ENCODE measurements at regions not wholly inside any gene's neighbourhood (a gene's known extent, or its start where the extent isn't known, plus 50 kb on each side); places are given as distances from the start of the nearest gene placed in this dataset.
"Not testable (repeated sequence)": the region's sequence is repeated elsewhere in the genome, so short reads cannot be mapped to it uniquely, and the experiment has no call there.

- H3K27me3 ChIP-seq (ENCODE audit: insufficient read depth, low read length) = no peaks in the 10 kb centered on the region
These were observed 52.0 kb upstream of the CPM start for GRCh38 chr12:68984796-68985573.

GRCh38 chr12:68997526-68997925 lies 64.6 kb upstream of the CPM start:
- not testable (repeated sequence) for H3K27ac ChIP-seq (ENCODE audit: low read depth, low read length); H3K4me3 ChIP-seq (ENCODE audit: low read depth, low read length); H3K4me1 ChIP-seq (ENCODE audit: control insufficient read depth, insufficient read depth, low read length, unreplicated experiment); H3K36me3 ChIP-seq (ENCODE audit: insufficient read depth, low read length); H3K27me3 ChIP-seq (ENCODE audit: insufficient read depth, low read length); H3K79me2 ChIP-seq (ENCODE audit: control insufficient read depth, insufficient read depth, low read length, unreplicated experiment); H2AFZ ChIP-seq (ENCODE audit: low read length, unreplicated experiment)

More at GRCh38 chr12:68984796-68985573, 52.0 kb upstream of the CPM start:
- no peaks in the 10 kb centered on the region for H3K36me3 ChIP-seq (ENCODE audit: insufficient read depth, low read length)
- H3K4me1 ChIP-seq (ENCODE audit: control insufficient read depth, insufficient read depth, low read length, unreplicated experiment) = peaks cover 11% of the 10 kb centered on the region
- no peaks in the 10 kb centered on the region for H3K79me2 ChIP-seq (ENCODE audit: control insufficient read depth, insufficient read depth, low read length, unreplicated experiment)
- no peak overlapping the region for H2AFZ ChIP-seq (ENCODE audit: low read length, unreplicated experiment)
- H3K4me3 ChIP-seq (ENCODE audit: low read depth, low read length) = no peak overlapping the region
- H3K27ac ChIP-seq (ENCODE audit: low read depth, low read length) = no peak overlapping the region

GRCh38 chr12:68998041-68998440 lies 65.1 kb upstream of the CPM start:
- H3K4me3 ChIP-seq (ENCODE audit: low read depth, low read length) = no peak overlapping the region
- no peaks in the 10 kb centered on the region for H3K79me2 ChIP-seq (ENCODE audit: control insufficient read depth, insufficient read depth, low read length, unreplicated experiment)
- H3K36me3 ChIP-seq (ENCODE audit: insufficient read depth, low read length) = no peaks in the 10 kb centered on the region
- H3K27ac ChIP-seq (ENCODE audit: low read depth, low read length) = no peak overlapping the region
- no peaks in the 10 kb centered on the region for H3K27me3 ChIP-seq (ENCODE audit: insufficient read depth, low read length)
- H3K4me1 ChIP-seq (ENCODE audit: control insufficient read depth, insufficient read depth, low read length, unreplicated experiment) = peaks cover 8% of the 10 kb centered on the region
- H2AFZ ChIP-seq (ENCODE audit: low read length, unreplicated experiment) = no peak overlapping the region

- Histone ChIP-seq H2AFZ (ENCODE audit: low read length, unreplicated experiment) (no peak overlapping the region), H3K27ac (ENCODE audit: low read depth, low read length) (peak overlapping the region; percentile 10; the same call in 1 of the 2 replicates), H3K79me2 (ENCODE audit: control insufficient read depth, insufficient read depth, low read length, unreplicated experiment) (no peaks in the 10 kb centered on the region), H3K36me3 (ENCODE audit: insufficient read depth, low read length) (no peaks in the 10 kb centered on the region), H3K4me3 (ENCODE audit: low read depth, low read length) (no peak overlapping the region), H3K27me3 (ENCODE audit: insufficient read depth, low read length) (no peaks in the 10 kb centered on the region), H3K4me1 (ENCODE audit: control insufficient read depth, insufficient read depth, low read length, unreplicated experiment) (peaks cover 8% of the 10 kb centered on the region)
These were observed 67.1 kb upstream of the CPM start for GRCh38 chr12:69000074-69000473.

- no peak overlapping the region for H3K4me3 ChIP-seq (ENCODE audit: low read depth, low read length)
- no peaks in the 10 kb centered on the region for H3K36me3 ChIP-seq (ENCODE audit: insufficient read depth, low read length)
- peak overlapping the region; percentile 10; the same call in 1 of the 2 replicates for H3K27ac ChIP-seq (ENCODE audit: low read depth, low read length)
- H3K79me2 ChIP-seq (ENCODE audit: control insufficient read depth, insufficient read depth, low read length, unreplicated experiment) = no peaks in the 10 kb centered on the region
- H3K27me3 ChIP-seq (ENCODE audit: insufficient read depth, low read length) = no peaks in the 10 kb centered on the region
- H2AFZ ChIP-seq (ENCODE audit: low read length, unreplicated experiment) = peak overlapping the region; percentile 50
- H3K4me1 ChIP-seq (ENCODE audit: control insufficient read depth, insufficient read depth, low read length, unreplicated experiment) = peaks cover 8% of the 10 kb centered on the region
These were observed 67.7 kb upstream of the CPM start for GRCh38 chr12:69000540-69001243.

GRCh38 chr12:69001251-69001650 lies 68.3 kb upstream of the CPM start:
- no peaks in the 10 kb centered on the region for H3K36me3 ChIP-seq (ENCODE audit: insufficient read depth, low read length)
- peaks cover 8% of the 10 kb centered on the region for H3K4me1 ChIP-seq (ENCODE audit: control insufficient read depth, insufficient read depth, low read length, unreplicated experiment)
- no peaks in the 10 kb centered on the region for H3K79me2 ChIP-seq (ENCODE audit: control insufficient read depth, insufficient read depth, low read length, unreplicated experiment)
- no peak overlapping the region for H2AFZ ChIP-seq (ENCODE audit: low read length, unreplicated experiment)
- no peak overlapping the region for H3K4me3 ChIP-seq (ENCODE audit: low read depth, low read length)
- H3K27me3 ChIP-seq (ENCODE audit: insufficient read depth, low read length) = no peaks in the 10 kb centered on the region
- no peak overlapping the region for H3K27ac ChIP-seq (ENCODE audit: low read depth, low read length)

- Histone ChIP-seq H3K27ac (ENCODE audit: low read depth, low read length) (no peak overlapping the region), H3K36me3 (ENCODE audit: insufficient read depth, low read length) (no peaks in the 10 kb centered on the region), H3K27me3 (ENCODE audit: insufficient read depth, low read length) (no peaks in the 10 kb centered on the region), H3K4me1 (ENCODE audit: control insufficient read depth, insufficient read depth, low read length, unreplicated experiment) (peaks cover 23% of the 10 kb centered on the region), H3K79me2 (ENCODE audit: control insufficient read depth, insufficient read depth, low read length, unreplicated experiment) (no peaks in the 10 kb centered on the region), H3K4me3 (ENCODE audit: low read depth, low read length) (no peak overlapping the region), H2AFZ (ENCODE audit: low read length, unreplicated experiment) (no peak overlapping the region)
These were observed 70.0 kb upstream of the CPM start for GRCh38 chr12:69002969-69003368.

- Histone ChIP-seq H2AFZ (ENCODE audit: low read length, unreplicated experiment) (no peak overlapping the region), H3K4me3 (ENCODE audit: low read depth, low read length) (no peak overlapping the region), H3K36me3 (ENCODE audit: insufficient read depth, low read length) (no peaks in the 10 kb centered on the region), H3K27me3 (ENCODE audit: insufficient read depth, low read length) (no peaks in the 10 kb centered on the region), H3K4me1 (ENCODE audit: control insufficient read depth, insufficient read depth, low read length, unreplicated experiment) (peaks cover 34% of the 10 kb centered on the region), H3K27ac (ENCODE audit: low read depth, low read length) (no peak overlapping the region), H3K79me2 (ENCODE audit: control insufficient read depth, insufficient read depth, low read length, unreplicated experiment) (no peaks in the 10 kb centered on the region)
These were observed 71.0 kb upstream of the CPM start for GRCh38 chr12:69003991-69004390.

GRCh38 chr12:69007101-69007854 lies 74.3 kb upstream of the CPM start:
- peak overlapping the region; percentile 69 for H3K4me3 ChIP-seq (ENCODE audit: low read depth, low read length)
- peaks cover 28% of the 10 kb centered on the region for H3K4me1 ChIP-seq (ENCODE audit: control insufficient read depth, insufficient read depth, low read length, unreplicated experiment)
- H3K27ac ChIP-seq (ENCODE audit: low read depth, low read length) = peak overlapping the region; percentile 74
- peak overlapping the region; percentile 91 for H2AFZ ChIP-seq (ENCODE audit: low read length, unreplicated experiment)
- no peaks in the 10 kb centered on the region for H3K36me3 ChIP-seq (ENCODE audit: insufficient read depth, low read length)
- no peaks in the 10 kb centered on the region for H3K27me3 ChIP-seq (ENCODE audit: insufficient read depth, low read length)
- no peaks in the 10 kb centered on the region for H3K79me2 ChIP-seq (ENCODE audit: control insufficient read depth, insufficient read depth, low read length, unreplicated experiment)

- H3K27ac ChIP-seq (ENCODE audit: low read depth, low read length) = peak overlapping the region; percentile 74
- peak overlapping the region; percentile 91 for H2AFZ ChIP-seq (ENCODE audit: low read length, unreplicated experiment)
- H3K79me2 ChIP-seq (ENCODE audit: control insufficient read depth, insufficient read depth, low read length, unreplicated experiment) = no peaks in the 10 kb centered on the region
- peak overlapping the region; percentile 69 for H3K4me3 ChIP-seq (ENCODE audit: low read depth, low read length)
- H3K27me3 ChIP-seq (ENCODE audit: insufficient read depth, low read length) = no peaks in the 10 kb centered on the region
- peaks cover 28% of the 10 kb centered on the region for H3K4me1 ChIP-seq (ENCODE audit: control insufficient read depth, insufficient read depth, low read length, unreplicated experiment)
- no peaks in the 10 kb centered on the region for H3K36me3 ChIP-seq (ENCODE audit: insufficient read depth, low read length)
These were observed 74.9 kb upstream of the CPM start for GRCh38 chr12:69007855-69008351.
